ENCODE measurements at regions not wholly inside any gene's neighbourhood (a gene's known extent, or its start where the extent isn't known, plus 50 kb on each side); places are given as distances from the start of the nearest gene placed in this dataset.
"Not testable (repeated sequence)": the region's sequence is repeated elsewhere in the genome, so short reads cannot be mapped to it uniquely, and the experiment has no call there.

- ChIA-PET CTCF (no interaction called here), POLR2A (no interaction called here)
- Mint-ChIP-seq H3K9me3 (no peaks in the 10 kb centered on the region), H3K4me1 (no peaks in the 10 kb centered on the region), H3K36me3 (ENCODE audit: low read depth) (no peaks in the 10 kb centered on the region), H3K4me3 (no peak overlapping the region), H3K27me3 (peaks cover 6% of the 10 kb centered on the region), H3K27ac (no peak overlapping the region)
- no peak for DNase-seq
These were observed 136.5 kb upstream of the ECI2 start for GRCh38 chr6:4271761-4272470.

DNA sequence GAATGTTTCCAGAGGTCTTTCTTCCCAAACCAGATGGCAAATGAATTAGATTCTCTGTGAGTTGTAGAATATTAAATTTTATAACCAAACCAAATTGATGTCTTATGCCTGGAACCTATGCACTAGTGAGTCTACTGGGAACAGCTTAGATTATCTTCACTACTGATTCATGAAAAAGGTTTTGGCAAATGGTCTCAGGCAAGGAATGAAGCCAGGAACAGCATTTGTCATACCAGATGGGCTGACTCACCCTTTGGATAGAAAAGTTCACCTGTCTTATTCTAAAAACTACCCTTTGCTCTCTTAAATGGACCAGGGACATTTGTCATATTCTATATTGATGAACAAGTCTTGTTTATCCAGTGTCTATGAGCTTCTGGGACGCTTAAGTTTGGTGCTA lies 135.4 kb upstream of the ECI2 start:
- Mint-ChIP-seq H3K9me3 (no peaks in the 10 kb centered on the region), H3K27me3 (peaks cover 9% of the 10 kb centered on the region), H3K4me3 (no peak overlapping the region), H3K4me1 (no peaks in the 10 kb centered on the region), H3K36me3 (ENCODE audit: low read depth) (no peaks in the 10 kb centered on the region), H3K27ac (no peak overlapping the region)
- CTCF ChIA-PET = no interaction called here
- DNase-seq = no peak
- POLR2A ChIA-PET = no interaction called here

- Mint-ChIP-seq H3K27ac (no peak overlapping the region), H3K36me3 (ENCODE audit: low read depth) (no peaks in the 10 kb centered on the region), H3K9me3 (no peaks in the 10 kb centered on the region), H3K27me3 (peaks cover 9% of the 10 kb centered on the region), H3K4me1 (no peaks in the 10 kb centered on the region), H3K4me3 (no peak overlapping the region)
- POLR2A ChIA-PET = no interaction called here
- CTCF ChIA-PET = no interaction called here
- DNase-seq = no peak
These were observed 134.6 kb upstream of the ECI2 start for GRCh38 chr6:4270001-4270400.

GRCh38 chr6:4268171-4268570 lies 132.8 kb upstream of the ECI2 start:
- no peaks in the 10 kb centered on the region for H3K36me3 Mint-ChIP-seq (ENCODE audit: low read depth)
- no peak for DNase-seq
- H3K9me3 Mint-ChIP-seq = no peaks in the 10 kb centered on the region
- H3K4me3 Mint-ChIP-seq = no peak overlapping the region
- CTCF ChIA-PET = interaction anchor here (0.6 kb wide), 1 partner anchor 449 kb away, joined by 5 read pairs; no protein-coding TSS in a partner anchor
- H3K27ac Mint-ChIP-seq = no peak overlapping the region
- POLR2A ChIA-PET = no interaction called here
- H3K4me1 Mint-ChIP-seq = no peaks in the 10 kb centered on the region
- peaks cover 9% of the 10 kb centered on the region for H3K27me3 Mint-ChIP-seq

GRCh38 chr6:4265740-4266139 lies 130.4 kb upstream of the ECI2 start:
- H3K36me3 Mint-ChIP-seq (ENCODE audit: low read depth) = no peaks in the 10 kb centered on the region
- ChIA-PET POLR2A (no interaction called here), CTCF (no interaction called here)
- H3K9me3 Mint-ChIP-seq = no peaks in the 10 kb centered on the region
- no peaks in the 10 kb centered on the region for H3K4me1 Mint-ChIP-seq
- peaks cover 9% of the 10 kb centered on the region for H3K27me3 Mint-ChIP-seq
- DNase-seq = no peak
- no peak overlapping the region for H3K4me3 Mint-ChIP-seq
- no peak overlapping the region for H3K27ac Mint-ChIP-seq

GRCh38 chr6:4264601-4265000 lies 129.2 kb upstream of the ECI2 start:
- no peak for DNase-seq
- Mint-ChIP-seq H3K27ac (no peak overlapping the region), H3K4me3 (no peak overlapping the region), H3K4me1 (no peaks in the 10 kb centered on the region), H3K9me3 (no peaks in the 10 kb centered on the region), H3K27me3 (peaks cover 9% of the 10 kb centered on the region), H3K36me3 (ENCODE audit: low read depth) (no peaks in the 10 kb centered on the region)
- ChIA-PET CTCF (no interaction called here), POLR2A (no interaction called here)

- no peak for DNase-seq
- ChIA-PET POLR2A (no interaction called here), CTCF (no interaction called here)
- Mint-ChIP-seq H3K4me1 (no peaks in the 10 kb centered on the region), H3K27me3 (peaks cover 9% of the 10 kb centered on the region), H3K27ac (no peak overlapping the region), H3K36me3 (ENCODE audit: low read depth) (no peaks in the 10 kb centered on the region), H3K9me3 (no peaks in the 10 kb centered on the region), H3K4me3 (no peak overlapping the region)
These were observed 128.7 kb upstream of the ECI2 start for GRCh38 chr6:4264081-4264480.

GRCh38 chr6:4262526-4262925 lies 127.2 kb upstream of the ECI2 start:
- H3K9me3 Mint-ChIP-seq = no peaks in the 10 kb centered on the region
- no peaks in the 10 kb centered on the region for H3K36me3 Mint-ChIP-seq (ENCODE audit: low read depth)
- H3K4me3 Mint-ChIP-seq = no peak overlapping the region
- no peaks in the 10 kb centered on the region for H3K4me1 Mint-ChIP-seq
- POLR2A ChIA-PET = no interaction called here
- no peak overlapping the region for H3K27ac Mint-ChIP-seq
- H3K27me3 Mint-ChIP-seq = peaks cover 6% of the 10 kb centered on the region
- no peak for DNase-seq
- CTCF ChIA-PET = no interaction called here

GRCh38 chr6:4259391-4259790 lies 124.0 kb upstream of the ECI2 start:
- no peak for DNase-seq
- H3K4me3 Mint-ChIP-seq = no peak overlapping the region
- no peaks in the 10 kb centered on the region for H3K36me3 Mint-ChIP-seq (ENCODE audit: low read depth)
- peaks cover under 1% of the 10 kb centered on the region for H3K9me3 Mint-ChIP-seq
- ChIA-PET CTCF (no interaction called here), POLR2A (no interaction called here)
- H3K27me3 Mint-ChIP-seq = no peaks in the 10 kb centered on the region
- no peaks in the 10 kb centered on the region for H3K4me1 Mint-ChIP-seq
- no peak overlapping the region for H3K27ac Mint-ChIP-seq

DNA sequence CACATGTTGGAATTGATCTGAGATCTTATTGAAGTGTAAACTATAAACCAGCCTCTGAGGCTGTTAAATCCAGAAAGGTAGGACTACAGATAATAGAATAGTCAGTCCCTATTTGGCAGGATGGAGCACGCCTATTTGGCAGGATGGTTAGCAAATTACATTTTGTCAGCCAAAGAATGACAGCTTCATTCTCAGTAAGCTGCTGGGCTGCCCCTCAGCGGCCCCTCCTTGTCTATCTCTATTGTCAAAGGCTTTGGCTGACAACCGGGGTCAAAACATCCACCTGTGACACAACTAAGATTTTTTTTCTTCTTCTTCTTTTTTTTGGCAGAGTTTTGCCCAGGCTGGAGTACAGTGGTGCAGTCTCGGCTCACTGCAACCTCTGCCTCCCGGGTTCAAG lies 123.4 kb upstream of the ECI2 start:
- H3K4me3 Mint-ChIP-seq = no peak overlapping the region
- no peaks in the 10 kb centered on the region for H3K4me1 Mint-ChIP-seq
- CTCF ChIA-PET = no interaction called here
- POLR2A ChIA-PET = no interaction called here
- no peak overlapping the region for H3K27ac Mint-ChIP-seq
- no peaks in the 10 kb centered on the region for H3K27me3 Mint-ChIP-seq
- DNase-seq = no peak
- peaks cover 4% of the 10 kb centered on the region for H3K9me3 Mint-ChIP-seq
- H3K36me3 Mint-ChIP-seq (ENCODE audit: low read depth) = no peaks in the 10 kb centered on the region

DNA sequence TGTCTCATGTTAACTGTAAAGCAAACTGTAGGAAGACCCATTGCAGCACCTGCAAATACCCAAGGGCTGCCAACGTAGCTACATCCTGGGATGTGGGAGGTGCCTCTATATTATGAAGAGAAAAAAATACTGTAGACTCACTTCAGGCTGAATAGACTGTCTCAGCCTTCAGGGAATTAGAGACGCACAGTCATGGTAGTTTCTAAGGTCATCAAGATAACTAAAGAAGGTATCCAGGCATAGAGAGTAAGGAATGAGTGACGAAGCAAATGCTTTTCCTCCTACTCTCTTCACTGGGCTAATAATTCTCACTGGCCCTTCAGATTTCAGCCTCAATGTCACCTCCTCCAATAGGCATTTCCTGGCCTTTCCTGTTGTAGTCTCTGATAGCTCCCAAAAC lies 121.6 kb upstream of the ECI2 start:
- no peak overlapping the region for H3K4me3 Mint-ChIP-seq
- POLR2A ChIA-PET = no interaction called here
- H3K36me3 Mint-ChIP-seq (ENCODE audit: low read depth) = no peaks in the 10 kb centered on the region
- no peak overlapping the region for H3K27ac Mint-ChIP-seq
- H3K4me1 Mint-ChIP-seq = no peaks in the 10 kb centered on the region
- peaks cover 6% of the 10 kb centered on the region for H3K9me3 Mint-ChIP-seq
- peaks cover 2% of the 10 kb centered on the region for H3K27me3 Mint-ChIP-seq
- DNase-seq = no peak
- CTCF ChIA-PET = no interaction called here

GRCh38 chr6:4253604-4254231 lies 118.3 kb upstream of the ECI2 start:
- Mint-ChIP-seq H3K27me3 (peaks cover 2% of the 10 kb centered on the region), H3K9me3 (peaks cover 6% of the 10 kb centered on the region), H3K4me3 (no peak overlapping the region), H3K4me1 (no peaks in the 10 kb centered on the region), H3K36me3 (ENCODE audit: low read depth) (no peaks in the 10 kb centered on the region), H3K27ac (no peak overlapping the region)
- POLR2A ChIA-PET = no interaction called here
- no peak for DNase-seq
- CTCF ChIA-PET = no interaction called here

DNA sequence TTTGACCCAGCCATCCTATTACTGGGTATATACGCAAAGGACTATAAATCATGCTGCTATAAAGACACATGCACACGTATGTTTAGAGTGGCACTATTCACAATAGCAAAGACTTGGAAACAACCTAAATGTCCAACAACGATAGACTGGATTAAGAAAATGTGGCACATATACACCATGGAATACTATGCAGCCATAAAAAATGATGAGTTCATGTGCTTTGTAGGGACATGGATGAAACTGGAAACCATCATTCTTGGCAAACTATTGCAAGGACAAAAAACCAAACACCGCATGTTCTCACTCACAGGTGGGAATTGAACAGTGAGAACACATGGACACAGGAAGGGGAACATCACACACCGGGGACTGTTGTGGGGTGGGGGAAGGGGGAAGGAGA lies 117.1 kb upstream of the ECI2 start:
- H3K36me3 Mint-ChIP-seq (ENCODE audit: low read depth); DNase-seq; H3K27ac Mint-ChIP-seq; H3K4me1 Mint-ChIP-seq; H3K4me3 Mint-ChIP-seq; CTCF ChIA-PET; H3K27me3 Mint-ChIP-seq; POLR2A ChIA-PET; H3K9me3 Mint-ChIP-seq: not testable (repeated sequence)

GRCh38 chr6:4250645-4251044 lies 115.3 kb upstream of the ECI2 start:
- ChIA-PET POLR2A (no interaction called here), CTCF (no interaction called here)
- Mint-ChIP-seq H3K4me3 (no peak overlapping the region), H3K27me3 (peaks cover 2% of the 10 kb centered on the region), H3K9me3 (peaks cover 6% of the 10 kb centered on the region), H3K36me3 (ENCODE audit: low read depth) (no peaks in the 10 kb centered on the region), H3K27ac (no peak overlapping the region), H3K4me1 (no peaks in the 10 kb centered on the region)
- no peak for DNase-seq
